Activated CD4-positive, alpha-beta T cell treated with anti-CD3 and anti-CD28 coated beads, Interleukin-2, amount 50 U/mL, for 4 hours (primary cell): ENCODE measurements at regions not wholly inside any gene's neighbourhood (a gene's known extent, or its start where the extent isn't known, plus 50 kb on each side); places are given as distances from the start of the nearest gene placed in this dataset.
"Not testable (repeated sequence)": the region's sequence is repeated elsewhere in the genome, so short reads cannot be mapped to it uniquely, and the experiment has no call there.

Experiments
- DNase-seq, 2 experiments: peaks; one replicate each; pipeline ENCODE4 v3.0.0-alpha.2; 2020

DNA sequence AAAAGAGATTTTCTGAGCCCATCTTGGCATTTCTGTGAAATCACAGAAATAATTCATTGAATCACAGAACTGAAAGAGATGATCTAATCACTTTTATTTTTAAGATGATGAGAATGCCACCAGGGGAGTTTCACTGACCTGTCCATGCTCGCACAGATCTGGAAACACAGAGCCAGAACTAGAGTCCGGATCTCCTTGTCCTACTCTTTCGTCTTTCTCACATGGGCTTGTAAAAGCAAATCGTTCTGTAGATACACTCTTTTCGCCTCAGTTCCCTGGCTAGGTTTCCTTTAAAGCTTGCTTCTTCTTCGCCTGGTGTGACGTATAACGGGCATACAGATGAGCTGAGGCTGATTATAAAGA is 122.5 kb upstream of the SPRED1 start:
- DNase-seq = no peak

GRCh38 chr15:38130740-38131498 is 121.7 kb upstream of the SPRED1 start:
- no peak for DNase-seq

- DNase-seq = no peak
Measured at GRCh38 chr15:38134252-38134651, 118.4 kb upstream of the SPRED1 start.

DNA sequence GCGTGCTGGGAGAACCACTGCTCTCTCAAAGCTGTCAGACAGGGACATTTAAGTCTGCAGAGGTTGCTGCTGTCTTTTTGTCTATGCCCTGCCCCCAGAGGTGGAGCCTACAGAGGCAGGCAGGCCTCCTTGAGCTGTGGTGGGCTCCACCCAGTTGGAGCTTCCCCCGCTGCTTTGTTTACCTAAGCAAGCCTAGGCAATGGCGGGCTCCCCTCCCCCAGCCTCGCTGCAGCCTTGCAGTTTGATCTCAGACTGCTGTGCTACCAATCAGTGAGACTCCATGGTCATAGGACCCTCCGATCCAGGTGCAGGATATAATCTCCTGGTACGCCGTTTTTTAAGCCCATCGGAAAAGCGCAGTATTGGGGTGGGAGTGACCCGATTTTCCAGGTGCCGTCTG is 110.4 kb upstream of the SPRED1 start:
- DNase-seq = not testable (repeated sequence)

GRCh38 chr15:38144921-38145320 is 107.7 kb upstream of the SPRED1 start:
- DNase-seq = no peak

- no peak for DNase-seq
Measured at GRCh38 chr15:38145651-38146111, 107.0 kb upstream of the SPRED1 start.

- no peak for DNase-seq
Measured at GRCh38 chr15:38147246-38147645, 105.4 kb upstream of the SPRED1 start.

GRCh38 chr15:38148471-38148870 is 104.2 kb upstream of the SPRED1 start:
- DNase-seq = no peak

GRCh38 chr15:38149315-38149714 is 103.3 kb upstream of the SPRED1 start:
- no peak for DNase-seq

- no peak for DNase-seq
Measured at GRCh38 chr15:38150148-38150547, 102.5 kb upstream of the SPRED1 start.

DNA sequence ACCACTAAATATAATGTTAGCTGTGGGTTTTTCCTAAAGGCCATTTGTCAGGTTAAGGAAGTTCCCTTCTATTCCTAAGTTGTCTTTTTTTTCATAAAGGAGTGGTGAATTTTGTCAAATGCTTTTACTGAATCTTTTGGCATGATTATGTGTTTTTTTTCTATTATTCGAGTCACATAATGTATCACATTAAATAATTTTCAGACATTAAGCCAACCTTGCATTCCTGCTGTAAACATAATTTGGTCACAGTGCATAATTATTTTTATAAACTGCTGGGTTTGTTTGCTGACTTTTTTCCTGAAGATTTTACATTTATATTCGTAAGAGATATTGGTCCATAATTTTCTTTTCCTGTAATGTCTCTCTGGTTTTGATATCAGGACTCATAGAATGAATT is 101.8 kb upstream of the SPRED1 start:
- no peak for DNase-seq

DNA sequence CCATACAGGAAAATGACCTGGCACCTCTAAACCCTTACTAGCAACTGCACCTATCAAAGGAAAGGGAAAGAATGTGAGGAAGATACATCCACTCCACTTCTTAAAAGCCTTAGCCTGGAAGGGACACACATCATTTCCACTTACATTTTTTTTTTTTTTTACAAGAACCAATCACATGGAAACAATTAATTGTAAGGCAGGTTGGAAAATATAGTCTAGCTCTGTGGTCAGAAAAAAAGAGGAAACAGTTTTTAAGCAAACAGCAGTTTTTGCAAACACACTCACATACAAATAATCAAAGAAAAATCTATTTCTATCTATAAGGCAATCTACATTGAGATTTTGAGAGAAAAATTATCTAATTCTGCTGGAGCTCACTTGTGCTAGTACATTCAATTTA is 98.9 kb upstream of the SPRED1 start:
- no peak for DNase-seq

- DNase-seq = no peak
Measured at GRCh38 chr15:38154255-38154654, 98.4 kb upstream of the SPRED1 start.

GRCh38 chr15:38154837-38155236 is 97.8 kb upstream of the SPRED1 start:
- DNase-seq = no peak

DNA sequence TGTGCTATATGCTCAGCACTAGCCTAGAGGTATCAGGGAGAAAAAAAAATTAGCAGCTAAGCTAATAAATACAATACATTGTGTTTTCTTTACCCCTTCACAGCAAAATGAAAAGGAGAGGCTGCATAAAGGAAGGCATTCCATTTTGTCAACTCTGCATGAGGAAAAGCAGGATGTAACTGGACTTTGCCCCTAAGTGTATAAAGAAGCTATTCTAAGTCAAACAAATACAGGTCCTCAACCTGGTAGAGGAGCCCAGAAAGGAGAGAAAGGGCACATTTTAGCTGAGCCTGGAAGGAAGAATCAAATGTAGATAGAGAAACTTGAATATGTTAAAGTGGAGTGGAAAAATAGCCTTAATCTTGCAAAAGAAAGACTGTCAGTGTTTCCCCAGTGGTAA is 89.0 kb upstream of the SPRED1 start:
- no peak for DNase-seq

- DNase-seq = no peak
Measured at GRCh38 chr15:38164061-38164460, 88.6 kb upstream of the SPRED1 start.

- DNase-seq = no peak
Measured at GRCh38 chr15:38164507-38164906, 88.1 kb upstream of the SPRED1 start.

GRCh38 chr15:38168467-38169070 is 84.1 kb upstream of the SPRED1 start:
- DNase-seq = no peak

GRCh38 chr15:38171973-38172372 is 80.7 kb upstream of the SPRED1 start:
- no peak for DNase-seq

DNA sequence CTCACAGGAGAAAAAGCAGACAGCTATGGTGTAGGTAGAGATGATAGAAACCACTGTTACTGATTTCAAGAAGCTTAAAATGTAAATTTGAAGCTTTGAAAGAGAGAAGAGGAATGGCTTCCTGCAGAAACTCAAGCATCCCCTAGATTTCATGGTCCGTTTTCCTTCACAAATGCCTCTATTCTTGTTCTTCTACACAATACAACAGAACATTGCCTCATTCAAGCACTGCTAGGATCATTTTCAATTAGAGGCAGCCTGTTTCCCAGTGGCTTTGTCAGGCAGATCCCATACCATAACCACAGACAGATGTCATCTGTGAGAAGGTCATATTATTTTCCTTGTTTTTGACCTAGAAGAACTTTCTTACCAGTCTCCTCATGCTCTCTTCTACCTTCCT is 77.9 kb upstream of the SPRED1 start:
- DNase-seq = no peak

GRCh38 chr15:38176155-38176554 is 76.5 kb upstream of the SPRED1 start:
- no peak for DNase-seq

DNA sequence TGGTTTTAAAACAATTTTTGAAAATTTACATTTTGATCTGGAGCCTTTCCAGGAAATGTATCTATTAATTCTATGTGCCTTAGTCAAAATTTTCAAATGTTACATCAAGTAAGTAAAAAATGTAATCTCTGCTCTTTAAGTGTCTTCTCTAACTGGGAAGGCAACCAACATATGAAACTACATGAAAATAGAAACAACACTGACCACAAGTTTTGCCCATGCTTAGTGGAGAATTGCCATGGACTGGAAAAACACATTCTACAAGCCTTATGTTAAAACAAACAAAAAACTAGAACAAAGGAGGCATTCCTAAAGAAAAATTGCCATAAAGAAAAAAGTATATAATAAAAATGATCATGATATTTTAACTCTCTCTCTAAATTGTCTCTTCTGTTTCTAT is 75.9 kb upstream of the SPRED1 start:
- no peak for DNase-seq

DNA sequence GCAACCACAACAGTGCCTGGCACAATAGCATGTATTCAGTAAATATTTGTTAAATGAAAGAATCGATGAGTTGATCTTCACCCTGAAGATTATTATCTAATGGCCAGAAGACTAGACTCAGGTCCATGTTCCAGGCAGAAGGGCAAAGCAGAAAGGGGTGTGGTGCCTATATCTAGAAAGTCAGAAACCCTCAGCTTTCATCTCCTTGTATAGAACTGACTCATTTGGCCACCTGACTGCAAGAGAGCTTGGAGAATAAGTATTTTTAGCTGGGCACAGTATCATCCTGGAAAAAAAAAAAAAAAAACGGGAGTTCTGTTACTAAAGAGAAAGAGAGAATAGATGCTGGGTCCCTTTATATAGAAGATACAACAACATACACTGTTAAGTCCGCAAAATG is 69.7 kb upstream of the SPRED1 start:
- DNase-seq = no peak

DNA sequence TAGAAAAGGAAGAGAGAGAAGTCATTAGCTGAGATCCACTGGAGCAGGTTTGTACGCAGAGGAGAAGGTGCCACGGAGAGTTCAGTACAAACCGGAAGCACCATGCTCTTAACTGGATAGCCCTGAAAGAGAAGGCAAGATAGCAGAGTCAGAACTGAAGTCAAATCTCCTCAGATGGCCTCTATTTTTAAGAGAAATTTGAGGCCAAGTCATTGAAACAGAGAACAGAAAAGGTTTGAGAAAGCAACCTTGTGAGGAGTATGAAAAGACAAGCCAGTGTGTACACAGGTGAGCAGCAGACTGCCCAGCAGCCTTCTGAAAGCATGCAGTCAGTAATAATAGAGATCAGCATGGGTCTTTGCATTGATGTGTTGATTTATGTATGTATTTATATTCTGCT is 66.1 kb upstream of the SPRED1 start:
- no peak for DNase-seq
